Upper lobe of left lung (tissue), 6 donors: ENCODE measurements at regions not wholly inside any gene's neighbourhood (a gene's known extent, or its start where the extent isn't known, plus 50 kb on each side); places are given as distances from the start of the nearest gene placed in this dataset.

Experiments
- ATAC-seq, 2 donors: fragments of 200-7000 bp; cut with Tn5 transposase; one replicate each; pipeline ENCODE4 v1.9.1; 2022; ENCODE audit warnings: mild to moderate bottlenecking in 2 of 2, moderate library complexity in 2 of 2; ENCODE audit not compliant: low FRiP score in 2 of 2
- DNase-seq, 2 donors: peaks; one replicate each; pipeline ENCODE4 v3.0.0-alpha.2; 2019 to 2020
- H3K27ac ChIP-seq, 4 donors: fragments of 200-600 bp; sonication (generic); one replicate each; pipeline ENCODE4 v1.5.1; 2016 to 2019
- H3K27me3 ChIP-seq, 4 donors: fragments of 200-600 bp; sonication (generic); one replicate each; pipeline ENCODE4 v1.5.1; 2017 to 2019
- H3K36me3 ChIP-seq, 4 donors: fragments of 200-600 bp; sonication (generic); one replicate each; pipeline ENCODE4 v1.5.1; 2016 to 2019
- H3K4me1 ChIP-seq, 4 donors: fragments of 200-600 bp; sonication (generic); one replicate each; pipeline ENCODE4 v1.5.1; 2018 to 2019
- H3K4me3 ChIP-seq, 4 donors: fragments of 200-600 bp; sonication (generic); one replicate each; pipeline ENCODE4 v1.5.1; 2017 to 2019; ENCODE audit warnings: mild to moderate bottlenecking in 2 of 4, moderate library complexity in 1 of 4
- H3K9me3 ChIP-seq, 4 donors: fragments of 200-600 bp; sonication (generic); one replicate each; pipeline ENCODE4 v1.5.1; 2018 to 2019
- EP300 ChIP-seq, 4 donors: sonication (generic); formaldehyde crosslinking; IDR thresholded peaks; one replicate each; pipeline ENCODE4 v1.5.1; 2017; ENCODE audit warnings: antibody characterized with exemption in 4 of 4, control low read depth in 2 of 4
- POLR2A ChIP-seq, 4 donors: fragments of 450-650 bp; IDR thresholded peaks; one replicate each; pipeline ENCODE4 v1.5.1; 2016 to 2017; ENCODE audit warnings: antibody characterized with exemption in 4 of 4, mild to moderate bottlenecking in 2 of 4
- POLR2AphosphoS5 ChIP-seq, 2 donors: sonication (generic); formaldehyde crosslinking; IDR thresholded peaks; one replicate each; pipeline ENCODE4 v1.5.1; 2017; ENCODE audit warnings: antibody characterized with exemption in 2 of 2
- WGBS, 2 donors: methylation state at CpG; one replicate each; pipeline ENCODE4 v1.1.5; 2017 to 2018; 5-methylcytosine and 5-hydroxymethylcytosine counted together
- TF ChIP-seq, protein P1 (sequence below), 6 experiments: fragments of 450-650 bp in 4 of 6; fragments of 200-600 bp in 2 of 6; sonication (generic) in 2 of 6; IDR thresholded peaks; one replicate each; pipeline ENCODE4 v1.5.1; 2016 to 2019; ENCODE audit warnings: antibody characterized with exemption in 6 of 6
- donor health status: DM: no; HTN: no; CAD: no; lungs with moderate emphysema.
- donor health status: DM: no; HTN: yes; CAD: no; lungs with severe emphysema.

- Histone ChIP-seq H3K27ac (no peak overlapping the region), H3K9me3 (no peaks in the 10 kb centered on the region), H3K27me3 (no peaks in the 10 kb centered on the region), H3K4me1 (no peaks in the 10 kb centered on the region), H3K36me3 (no peaks in the 10 kb centered on the region), H3K4me3 (no peak overlapping the region)
- ATAC-seq (no peak), DNase-seq (no peak)
- WGBS, 2 donors: 65% methylated on average over 1 of the region's 1 CpG; no CpG with 5 or more reads in 1 of the 2 donors
- no peak for TF ChIP-seq EP300 (IDR thresholded peaks at IDR 0.05)
- no peak for TF ChIP-seq POLR2AphosphoS5 (IDR thresholded peaks at IDR 0.05)
- no peak for TF ChIP-seq POLR2A (IDR thresholded peaks at IDR 0.05)
- TF ChIP-seq, protein P1, sequence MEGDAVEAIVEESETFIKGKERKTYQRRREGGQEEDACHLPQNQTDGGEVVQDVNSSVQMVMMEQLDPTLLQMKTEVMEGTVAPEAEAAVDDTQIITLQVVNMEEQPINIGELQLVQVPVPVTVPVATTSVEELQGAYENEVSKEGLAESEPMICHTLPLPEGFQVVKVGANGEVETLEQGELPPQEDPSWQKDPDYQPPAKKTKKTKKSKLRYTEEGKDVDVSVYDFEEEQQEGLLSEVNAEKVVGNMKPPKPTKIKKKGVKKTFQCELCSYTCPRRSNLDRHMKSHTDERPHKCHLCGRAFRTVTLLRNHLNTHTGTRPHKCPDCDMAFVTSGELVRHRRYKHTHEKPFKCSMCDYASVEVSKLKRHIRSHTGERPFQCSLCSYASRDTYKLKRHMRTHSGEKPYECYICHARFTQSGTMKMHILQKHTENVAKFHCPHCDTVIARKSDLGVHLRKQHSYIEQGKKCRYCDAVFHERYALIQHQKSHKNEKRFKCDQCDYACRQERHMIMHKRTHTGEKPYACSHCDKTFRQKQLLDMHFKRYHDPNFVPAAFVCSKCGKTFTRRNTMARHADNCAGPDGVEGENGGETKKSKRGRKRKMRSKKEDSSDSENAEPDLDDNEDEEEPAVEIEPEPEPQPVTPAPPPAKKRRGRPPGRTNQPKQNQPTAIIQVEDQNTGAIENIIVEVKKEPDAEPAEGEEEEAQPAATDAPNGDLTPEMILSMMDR (IDR thresholded peaks at IDR 0.05): no peak
These were observed 67.6 kb upstream of the IGSF1 start for GRCh38 chrX:131356725-131357124.

DNA sequence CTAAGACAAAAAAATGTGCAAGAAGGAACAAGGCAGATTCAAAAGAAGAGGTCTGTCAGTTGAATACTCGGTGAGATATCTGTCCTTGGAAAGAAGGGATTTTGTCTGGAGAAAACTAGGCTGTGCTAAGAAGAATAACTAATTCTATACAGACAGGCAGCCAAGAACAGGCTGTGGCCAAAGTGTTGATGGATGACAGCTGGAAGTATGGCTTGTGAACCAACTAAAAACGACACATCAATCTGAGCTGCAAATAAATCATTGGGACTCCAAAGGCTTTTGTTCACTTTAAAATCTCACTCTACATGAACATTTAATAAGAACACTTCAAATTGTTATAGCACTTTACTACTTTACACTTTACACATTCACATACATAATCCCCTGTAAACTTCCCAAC lies 70.5 kb upstream of the IGSF1 start:
- 22 to 40% methylated on average over 2 of the region's 2 CpGs for WGBS, 2 donors
- ATAC-seq: no peak
- no peak overlapping the region for H3K27ac ChIP-seq
- no peak for DNase-seq
- H3K27me3 ChIP-seq: no peaks in the 10 kb centered on the region
- H3K4me3 ChIP-seq: no peak overlapping the region
- no peaks in the 10 kb centered on the region for H3K36me3 ChIP-seq
- no peak for TF ChIP-seq EP300 (IDR thresholded peaks at IDR 0.05)
- TF ChIP-seq POLR2AphosphoS5 (IDR thresholded peaks at IDR 0.05): no peak
- no peak for TF ChIP-seq POLR2A (IDR thresholded peaks at IDR 0.05)
- H3K4me1 ChIP-seq: no peaks in the 10 kb centered on the region
- no peaks in the 10 kb centered on the region for H3K9me3 ChIP-seq

DNA sequence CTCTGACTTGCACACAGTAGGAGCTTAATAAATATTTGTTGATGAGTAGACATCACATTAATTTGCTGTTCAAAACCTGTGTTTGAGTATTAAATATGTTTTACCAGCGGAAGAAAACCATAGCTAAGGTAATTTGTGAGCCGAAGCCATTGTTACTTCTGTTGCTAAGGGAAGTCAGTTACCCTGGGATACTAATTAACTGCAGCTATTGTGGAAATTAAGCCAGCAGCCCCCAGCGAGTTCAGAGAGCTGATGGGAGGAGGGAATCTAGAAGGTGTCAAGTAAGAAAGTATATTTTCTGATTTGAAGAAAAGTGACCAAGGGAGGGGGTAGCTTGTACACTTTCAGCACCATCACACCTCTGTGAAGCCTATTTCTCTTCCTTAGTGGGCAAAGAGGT lies 76.7 kb upstream of the IGSF1 start:
- no peak overlapping the region for H3K4me3 ChIP-seq
- H3K27ac ChIP-seq: no peak overlapping the region
- no peaks in the 10 kb centered on the region for H3K27me3 ChIP-seq
- ATAC-seq: no peak
- no peaks in the 10 kb centered on the region for H3K36me3 ChIP-seq
- H3K9me3 ChIP-seq: no peaks in the 10 kb centered on the region
- TF ChIP-seq, protein P1 (IDR thresholded peaks at IDR 0.05): no peak
- TF ChIP-seq POLR2A (IDR thresholded peaks at IDR 0.05) (no peak), POLR2AphosphoS5 (IDR thresholded peaks at IDR 0.05) (no peak)
- no peaks in the 10 kb centered on the region for H3K4me1 ChIP-seq
- WGBS, 2 donors: 49 to 63% methylated on average over 3 of the region's 3 CpGs
- DNase-seq: no peak

DNA sequence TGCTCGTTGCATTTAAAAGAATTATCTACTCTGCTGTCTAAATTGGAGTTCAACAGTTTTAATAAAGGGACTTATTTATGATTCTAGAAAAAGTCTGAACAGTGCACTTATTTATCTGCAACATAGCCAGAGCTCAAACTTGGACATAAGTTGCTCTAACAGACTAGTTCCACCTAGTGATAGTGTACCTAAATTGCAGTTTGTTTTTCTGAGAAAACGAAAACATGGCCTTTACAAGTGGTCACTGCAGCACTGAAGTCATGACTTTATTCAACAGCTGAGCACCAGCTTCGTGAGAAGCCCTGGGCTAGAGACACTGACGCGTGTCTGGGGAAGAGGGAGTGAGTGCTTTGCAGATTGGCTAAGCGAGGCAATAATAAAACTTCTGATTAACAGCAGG lies 77.3 kb upstream of the IGSF1 start:
- no peaks in the 10 kb centered on the region for H3K36me3 ChIP-seq
- H3K9me3 ChIP-seq: no peaks in the 10 kb centered on the region
- DNase-seq (no peak), ATAC-seq (no peak)
- no peaks in the 10 kb centered on the region for H3K4me1 ChIP-seq
- TF ChIP-seq POLR2A (IDR thresholded peaks at IDR 0.05): no peak
- TF ChIP-seq, protein P1 (IDR thresholded peaks at IDR 0.05): no peak
- TF ChIP-seq EP300 (IDR thresholded peaks at IDR 0.05): no peak
- TF ChIP-seq POLR2AphosphoS5 (IDR thresholded peaks at IDR 0.05): no peak
- no peaks in the 10 kb centered on the region for H3K27me3 ChIP-seq
- no peak overlapping the region for H3K4me3 ChIP-seq
- 32 to 39% methylated on average over 6 of the region's 6 CpGs for WGBS, 2 donors
- no peak overlapping the region for H3K27ac ChIP-seq

DNA sequence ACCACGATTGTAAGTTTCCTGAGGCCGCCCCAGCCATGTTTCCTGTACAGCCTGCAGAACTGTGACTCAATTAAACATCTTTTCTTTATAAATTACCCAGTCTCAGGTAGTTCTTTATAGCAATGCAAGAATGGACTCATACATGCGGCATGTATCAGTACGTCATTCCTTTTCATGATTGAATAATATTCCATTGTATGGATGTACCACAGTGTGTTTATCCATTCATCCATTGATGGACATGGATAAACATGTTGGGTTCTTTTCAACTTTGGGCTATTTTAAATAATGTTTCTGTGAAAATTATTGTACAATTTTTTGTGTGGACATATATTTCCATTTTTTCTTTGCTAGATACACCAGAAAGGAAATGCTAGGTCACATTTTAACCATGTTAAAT lies 99.2 kb upstream of the IGSF1 start:
- WGBS, 2 donors: 91 to 96% methylated on average over 4 of the region's 4 CpGs
- TF ChIP-seq, protein P1 (IDR thresholded peaks at IDR 0.05): no peak
- TF ChIP-seq POLR2A (IDR thresholded peaks at IDR 0.05) (no peak), POLR2AphosphoS5 (IDR thresholded peaks at IDR 0.05) (no peak), EP300 (IDR thresholded peaks at IDR 0.05) (no peak)
- Histone ChIP-seq H3K4me1 (no peaks in the 10 kb centered on the region), H3K4me3 (no peak overlapping the region), H3K27me3 (no peaks in the 10 kb centered on the region), H3K9me3 (peaks cover 0 to 21% (median 0%) of the 10 kb centered on the region in 4 donors), H3K27ac (no peak overlapping the region), H3K36me3 (no peaks in the 10 kb centered on the region)
- DNase-seq (no peak), ATAC-seq (no peak)
